ENCODE measurements at regions not wholly inside any gene's neighbourhood (a gene's known extent, or its start where the extent isn't known, plus 50 kb on each side); places are given as distances from the start of the nearest gene placed in this dataset.

- no peak for DNase-seq
Observed at GRCh38 chr6:22042706-22043105, 254.1 kb downstream of the PRL start.

GRCh38 chr6:22043284-22043962 is 253.4 kb downstream of the PRL start:
- no peak for DNase-seq

- DNase-seq = no peak
Observed at GRCh38 chr6:22045261-22045912, 251.4 kb downstream of the PRL start.

- DNase-seq = no peak
Observed at GRCh38 chr6:22049002-22049401, 247.8 kb downstream of the PRL start.

- DNase-seq = no peak
Observed at GRCh38 chr6:22053391-22053997, 243.3 kb downstream of the PRL start.

GRCh38 chr6:22056398-22056797 is 240.4 kb downstream of the PRL start:
- no peak for DNase-seq

- no peak for DNase-seq
Observed at GRCh38 chr6:22057962-22058361, 238.9 kb downstream of the PRL start.

GRCh38 chr6:22059126-22059525 is 237.7 kb downstream of the PRL start:
- no peak for DNase-seq

- no peak for DNase-seq
Observed at GRCh38 chr6:22059946-22060345, 236.9 kb downstream of the PRL start.

- DNase-seq = peak; percentile 15 to 33
Observed at GRCh38 chr6:22062807-22063408, 233.9 kb downstream of the PRL start.

GRCh38 chr6:22064558-22064957 is 232.3 kb downstream of the PRL start:
- no peak for DNase-seq

- no peak for DNase-seq
Observed at GRCh38 chr6:22067122-22067521, 229.7 kb downstream of the PRL start.

GRCh38 chr6:22067671-22068070 is 229.2 kb downstream of the PRL start:
- DNase-seq = no peak

- peak in 1 of 2 experiments; percentile 7 for DNase-seq
Observed at GRCh38 chr6:22068561-22069305, 228.1 kb downstream of the PRL start.

- DNase-seq = no peak
Observed at GRCh38 chr6:22069306-22069800, 227.5 kb downstream of the PRL start.

- DNase-seq = no peak
Observed at GRCh38 chr6:22071270-22072041, 225.4 kb downstream of the PRL start.

- no peak for DNase-seq
Observed at GRCh38 chr6:22072949-22073348, 223.9 kb downstream of the PRL start.

- no peak for DNase-seq
Observed at GRCh38 chr6:22073516-22074198, 223.2 kb downstream of the PRL start.

GRCh38 chr6:22078288-22078687 is 218.5 kb downstream of the PRL start:
- no peak for DNase-seq

GRCh38 chr6:22078802-22079545 is 217.9 kb downstream of the PRL start:
- DNase-seq = no peak

GRCh38 chr6:22079783-22080182 is 217.1 kb downstream of the PRL start:
- DNase-seq = no peak
